C4-2B (cell line): ENCODE measurements at regions not wholly inside any gene's neighbourhood (a gene's known extent, or its start where the extent isn't known, plus 50 kb on each side); places are given as distances from the start of the nearest gene placed in this dataset.

ENCODE experiments used
- ZFX ChIP-seq: fragments of 450-650 bp; IDR thresholded peaks from 2 replicates; pipeline ENCODE4 v1.6.1; 2017
- TF ChIP-seq, protein P1 (sequence below): fragments of 450-650 bp; conservative IDR thresholded peaks from 2 replicates; pipeline ENCODE4 v1.5.1; 2017; ENCODE audit warnings: mild to moderate bottlenecking

DNA sequence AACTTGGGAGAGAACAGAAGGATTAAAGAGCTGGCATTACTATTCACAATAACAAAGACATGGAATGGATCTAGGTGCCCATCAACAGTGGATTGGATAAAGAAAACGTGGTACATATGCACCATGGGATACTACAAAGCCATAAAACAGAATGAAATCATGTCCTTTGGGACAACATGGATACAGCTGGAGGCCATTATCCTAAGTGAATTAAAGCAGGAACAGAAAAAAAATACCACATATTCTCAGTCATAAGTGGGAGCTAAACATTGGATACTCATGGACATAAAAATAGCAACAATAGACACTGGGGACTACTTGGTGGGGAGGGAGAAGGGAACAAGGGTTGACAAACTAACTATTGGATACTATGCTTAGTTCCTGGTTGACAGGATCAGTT is 133.2 kb upstream of the ITGB1 start:
- TF ChIP-seq, protein P1, sequence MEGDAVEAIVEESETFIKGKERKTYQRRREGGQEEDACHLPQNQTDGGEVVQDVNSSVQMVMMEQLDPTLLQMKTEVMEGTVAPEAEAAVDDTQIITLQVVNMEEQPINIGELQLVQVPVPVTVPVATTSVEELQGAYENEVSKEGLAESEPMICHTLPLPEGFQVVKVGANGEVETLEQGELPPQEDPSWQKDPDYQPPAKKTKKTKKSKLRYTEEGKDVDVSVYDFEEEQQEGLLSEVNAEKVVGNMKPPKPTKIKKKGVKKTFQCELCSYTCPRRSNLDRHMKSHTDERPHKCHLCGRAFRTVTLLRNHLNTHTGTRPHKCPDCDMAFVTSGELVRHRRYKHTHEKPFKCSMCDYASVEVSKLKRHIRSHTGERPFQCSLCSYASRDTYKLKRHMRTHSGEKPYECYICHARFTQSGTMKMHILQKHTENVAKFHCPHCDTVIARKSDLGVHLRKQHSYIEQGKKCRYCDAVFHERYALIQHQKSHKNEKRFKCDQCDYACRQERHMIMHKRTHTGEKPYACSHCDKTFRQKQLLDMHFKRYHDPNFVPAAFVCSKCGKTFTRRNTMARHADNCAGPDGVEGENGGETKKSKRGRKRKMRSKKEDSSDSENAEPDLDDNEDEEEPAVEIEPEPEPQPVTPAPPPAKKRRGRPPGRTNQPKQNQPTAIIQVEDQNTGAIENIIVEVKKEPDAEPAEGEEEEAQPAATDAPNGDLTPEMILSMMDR: no peak
- TF ChIP-seq ZFX: no peak
